GM04503 (cell line): ENCODE measurements at regions not wholly inside any gene's neighbourhood (a gene's known extent, or its start where the extent isn't known, plus 50 kb on each side); places are given as distances from the start of the nearest gene placed in this dataset.
"Not testable (repeated sequence)": the region's sequence is repeated elsewhere in the genome, so short reads cannot be mapped to it uniquely, and the experiment has no call there.

Experiments
- DNase-seq: peaks from one replicate; pipeline ENCODE4 v3.0.0-alpha.2; 2012; ENCODE audit warnings: low read depth

DNA sequence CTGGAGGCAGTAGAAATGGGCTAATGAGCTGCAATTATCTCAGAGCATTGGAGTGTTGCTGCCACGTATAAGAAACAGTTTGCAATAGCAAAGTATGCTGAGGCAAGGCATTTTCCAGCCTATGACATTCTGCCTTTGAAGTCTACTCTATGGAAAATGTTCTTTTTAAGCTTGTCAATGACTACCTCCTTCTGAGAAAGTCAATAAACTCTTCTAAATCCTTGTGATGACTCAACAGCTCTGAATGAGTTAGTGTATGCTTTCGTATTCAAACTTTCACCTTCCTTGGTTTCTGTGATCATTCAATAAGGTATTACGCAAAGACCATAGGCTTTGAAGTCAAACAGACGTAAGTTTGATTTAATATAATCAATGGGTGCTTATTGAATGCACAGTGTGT is 111.2 kb downstream of the CAPZA3 start:
- DNase-seq = no peak

DNA sequence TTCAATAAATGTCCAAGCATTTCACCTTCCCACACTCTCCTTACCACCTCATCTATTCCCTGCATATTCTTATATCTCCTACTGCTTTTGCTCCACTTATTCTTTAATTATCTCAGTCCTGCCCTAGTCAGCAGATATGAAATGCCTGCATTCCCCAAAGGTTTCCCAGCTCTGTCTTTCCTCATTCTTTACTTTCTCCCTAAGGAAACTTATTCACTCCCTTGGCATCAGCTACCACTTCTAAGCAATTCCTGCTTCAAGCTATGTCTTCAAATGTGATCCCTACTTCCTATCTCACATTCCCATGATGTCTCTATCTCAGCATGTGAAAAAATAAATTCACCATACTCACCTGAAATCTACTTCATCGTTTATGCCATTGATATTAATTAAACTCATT is 111.8 kb downstream of the CAPZA3 start:
- DNase-seq = no peak

DNA sequence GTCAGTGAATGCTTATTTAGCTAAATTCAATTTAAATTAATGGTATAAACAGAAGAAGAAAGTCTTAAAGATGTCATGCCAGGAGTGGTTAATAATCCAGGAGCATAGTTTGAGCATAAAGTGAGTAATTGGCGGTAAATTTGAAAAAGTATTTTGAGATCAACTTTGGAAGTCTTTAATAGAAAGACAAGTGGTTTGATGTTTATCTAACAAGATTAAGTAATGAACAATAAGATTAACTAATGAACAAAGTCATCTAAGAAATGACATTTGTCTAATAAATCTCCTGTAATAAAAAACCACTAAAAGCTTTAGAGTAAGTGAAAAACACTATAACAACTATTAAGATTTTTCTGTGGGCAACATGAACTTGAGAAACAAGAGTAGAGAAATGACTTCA is 112.8 kb downstream of the CAPZA3 start:
- no peak for DNase-seq

DNA sequence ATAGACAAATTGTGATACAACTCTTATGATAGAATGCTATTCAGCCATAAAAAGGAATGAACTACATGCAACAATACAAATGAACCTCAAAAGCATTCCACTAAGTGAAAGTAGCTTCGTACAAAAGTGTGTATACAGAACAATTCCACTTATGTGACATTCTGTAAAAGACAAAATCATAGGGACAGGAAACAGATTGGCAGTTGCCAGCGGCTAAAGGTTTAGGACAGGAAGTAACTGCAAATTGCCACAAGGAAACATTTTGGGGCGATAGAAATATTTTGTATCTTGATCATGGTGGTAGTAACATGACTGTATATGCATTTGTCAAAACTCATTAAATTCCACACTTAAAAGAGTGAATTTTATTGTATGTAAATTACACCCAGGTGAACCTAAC is 113.4 kb downstream of the CAPZA3 start:
- DNase-seq = no peak

DNA sequence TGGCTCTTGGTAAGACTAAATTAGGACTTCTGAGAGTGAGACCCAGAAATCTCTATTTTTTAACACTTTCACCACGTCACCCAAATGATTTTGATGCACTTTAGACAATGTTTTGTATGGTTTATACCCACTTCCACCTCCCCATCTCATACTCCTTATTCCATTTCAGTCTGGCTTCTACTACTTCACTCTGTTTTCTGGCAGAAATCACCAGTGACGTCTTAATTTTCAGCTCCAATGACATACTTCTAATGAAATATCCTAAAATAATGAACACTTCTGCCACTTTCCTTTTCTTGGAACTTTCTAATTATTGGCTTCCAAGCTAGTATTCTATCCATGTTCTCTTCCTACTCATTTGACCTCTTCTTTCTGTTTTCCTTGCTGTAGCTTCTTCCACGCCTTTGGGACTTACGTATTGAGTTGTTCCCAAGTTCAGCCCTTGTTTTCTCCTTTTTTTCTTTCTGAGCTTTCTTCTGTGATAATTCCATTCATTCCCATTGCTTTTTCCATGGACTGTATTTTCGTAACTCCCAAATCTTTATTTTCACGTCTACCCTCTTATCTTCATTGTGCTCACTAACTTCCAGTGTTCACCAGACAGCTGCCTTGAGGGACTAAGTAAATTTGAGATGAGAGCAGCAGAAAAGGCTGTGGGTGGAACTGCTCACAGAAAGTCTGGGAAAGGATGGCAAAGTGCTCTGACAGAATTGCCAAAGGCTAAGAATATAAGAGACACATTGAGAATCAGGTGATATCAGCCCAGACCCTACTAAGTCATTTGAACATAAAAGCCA is 115.8 kb downstream of the CAPZA3 start:
- DNase-seq = no peak

DNA sequence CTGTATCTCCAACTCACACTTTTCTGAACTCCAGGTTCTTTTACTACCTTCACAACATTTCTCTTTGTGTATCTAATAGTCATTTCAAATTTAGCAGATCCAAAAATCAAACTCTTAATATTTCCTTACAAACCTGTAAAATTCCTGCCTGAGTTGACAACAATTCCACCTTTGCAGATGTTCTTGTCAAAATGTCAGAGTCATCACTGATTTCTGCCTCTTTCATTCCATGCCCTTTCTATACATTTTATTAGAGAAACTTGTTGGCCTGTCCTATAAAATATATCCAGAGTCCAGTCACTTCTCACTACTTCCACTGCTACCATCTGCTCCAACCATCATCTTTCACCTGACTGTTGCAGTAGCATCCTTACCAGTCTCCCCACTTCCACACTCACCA is 119.7 kb downstream of the CAPZA3 start:
- no peak for DNase-seq

DNA sequence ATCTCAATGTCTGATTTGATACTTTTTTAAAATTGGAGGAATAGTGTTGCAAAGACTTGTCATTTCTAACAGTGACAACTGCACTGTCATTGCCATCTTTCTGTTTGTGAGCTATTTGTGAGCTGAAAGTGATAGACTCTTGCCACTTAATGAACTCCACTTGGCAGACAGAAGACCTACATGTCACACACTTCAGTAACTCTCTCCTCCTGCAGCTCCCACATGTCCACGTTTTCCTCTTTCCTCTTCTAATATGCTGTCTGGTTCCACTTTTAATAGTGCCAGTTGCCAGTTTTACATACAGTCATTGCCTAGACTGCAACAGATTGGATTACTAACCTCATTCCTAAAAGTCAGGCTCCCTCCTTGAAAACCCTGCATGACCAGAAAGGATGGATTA is 121.5 kb downstream of the CAPZA3 start:
- DNase-seq = no peak

DNA sequence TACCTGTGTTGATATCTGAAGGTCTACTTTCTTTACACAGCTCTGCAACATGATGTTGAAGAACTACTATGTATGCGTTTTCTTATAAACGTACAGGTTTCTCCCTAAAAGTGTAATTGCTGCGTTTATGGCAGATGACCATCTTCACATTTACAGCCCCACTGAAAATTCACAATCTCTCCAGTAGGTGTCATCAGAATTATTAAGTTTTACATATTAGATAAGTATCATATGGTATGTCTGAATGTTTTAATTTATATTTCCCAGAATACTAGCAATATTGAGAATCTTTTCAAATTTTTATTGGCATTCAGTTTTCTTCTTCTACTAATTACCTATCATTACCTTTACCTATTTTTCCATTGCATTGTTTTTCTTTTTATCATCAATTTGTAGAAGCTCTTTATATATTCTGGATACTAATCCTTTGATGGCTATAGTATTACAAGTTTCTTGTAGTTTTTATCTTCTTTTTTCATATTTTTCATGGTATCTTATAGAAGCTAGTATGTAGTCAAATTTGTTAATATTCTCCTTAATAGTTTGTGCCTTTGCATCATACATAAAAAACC is 123.5 kb downstream of the CAPZA3 start:
- no peak for DNase-seq

DNA sequence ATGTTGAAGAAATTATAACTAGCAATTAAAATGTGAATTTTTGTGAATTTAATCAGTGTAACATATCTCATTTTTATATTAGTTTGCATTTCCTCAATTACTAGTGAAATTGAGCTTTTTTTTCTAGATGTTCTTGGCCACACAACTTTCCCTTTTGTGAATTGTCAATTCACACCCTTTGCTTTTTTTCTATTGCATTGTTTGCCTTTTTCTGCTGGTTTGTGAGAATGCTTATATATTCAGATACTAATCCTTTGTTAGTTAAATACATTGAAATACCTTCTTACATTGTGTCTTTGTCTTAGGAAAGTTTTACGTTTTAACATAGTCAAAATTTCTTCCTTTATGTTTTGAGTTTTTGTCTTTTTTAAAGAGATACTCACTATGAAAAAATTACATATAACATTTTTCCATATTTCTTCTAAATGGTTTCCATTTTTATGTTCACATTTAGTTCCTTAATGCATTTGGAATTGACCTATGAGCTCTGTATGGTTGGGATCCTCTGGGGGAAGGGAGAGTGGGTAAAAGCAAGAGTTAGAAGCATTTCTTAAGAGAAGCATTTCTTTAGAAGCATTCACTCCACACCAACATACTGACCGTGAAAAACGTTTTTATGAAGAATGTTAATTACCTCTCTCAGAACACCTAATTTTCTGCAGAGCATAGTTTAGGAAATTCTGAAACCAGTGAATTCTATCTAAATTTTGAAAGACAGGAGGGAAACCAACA is 126.0 kb downstream of the CAPZA3 start:
- DNase-seq = no peak

DNA sequence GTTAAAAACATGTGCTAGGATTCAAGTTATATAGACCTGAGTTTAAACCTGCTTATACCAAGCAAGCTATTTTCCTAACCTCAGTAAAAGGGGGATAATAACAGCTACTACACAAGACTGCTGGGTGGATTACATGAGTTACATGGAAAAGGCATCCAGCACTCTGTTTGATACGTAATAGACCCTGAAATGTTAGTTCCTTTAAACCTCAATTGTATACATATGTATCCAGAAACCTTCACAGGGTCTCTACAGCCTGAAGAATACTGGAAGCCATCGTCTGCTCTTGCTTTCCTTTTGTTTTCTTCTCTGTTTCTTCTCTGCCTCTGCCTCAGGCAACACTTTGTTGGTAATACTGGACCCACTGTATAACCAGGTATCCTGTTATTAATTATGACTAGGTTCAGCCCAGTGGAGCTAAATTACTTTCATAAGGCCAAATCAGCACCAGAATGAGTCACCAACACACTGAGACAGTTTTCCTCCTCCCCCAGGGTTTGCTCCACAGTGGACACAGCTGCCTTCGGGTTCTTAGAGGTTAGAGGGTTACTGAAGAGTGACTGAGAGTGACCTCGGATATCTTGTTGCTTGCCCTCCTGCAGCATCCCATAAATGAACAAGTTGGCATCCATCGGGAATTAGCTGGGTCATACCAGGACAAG is 127.1 kb downstream of the CAPZA3 start:
- peak; percentile 58 for DNase-seq

DNA sequence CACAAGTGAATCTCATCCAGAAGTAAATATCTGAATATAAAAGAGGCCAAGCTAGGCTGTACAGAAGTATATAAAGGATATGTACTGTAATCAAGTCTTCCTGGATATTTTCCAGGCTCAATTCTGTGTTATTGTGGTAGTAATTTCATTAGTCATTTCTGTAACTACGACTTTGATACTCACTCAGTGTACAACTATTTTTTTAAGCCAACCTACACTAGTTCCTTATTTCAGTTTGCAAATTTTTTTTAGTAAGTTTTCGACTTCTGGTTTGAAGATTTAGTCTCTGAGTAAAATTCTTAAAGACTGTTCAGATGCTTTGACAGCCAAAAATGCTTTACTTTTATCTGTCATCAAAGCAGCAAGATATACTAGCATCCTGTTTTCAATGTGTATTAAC is 130.8 kb downstream of the CAPZA3 start:
- DNase-seq = no peak

DNA sequence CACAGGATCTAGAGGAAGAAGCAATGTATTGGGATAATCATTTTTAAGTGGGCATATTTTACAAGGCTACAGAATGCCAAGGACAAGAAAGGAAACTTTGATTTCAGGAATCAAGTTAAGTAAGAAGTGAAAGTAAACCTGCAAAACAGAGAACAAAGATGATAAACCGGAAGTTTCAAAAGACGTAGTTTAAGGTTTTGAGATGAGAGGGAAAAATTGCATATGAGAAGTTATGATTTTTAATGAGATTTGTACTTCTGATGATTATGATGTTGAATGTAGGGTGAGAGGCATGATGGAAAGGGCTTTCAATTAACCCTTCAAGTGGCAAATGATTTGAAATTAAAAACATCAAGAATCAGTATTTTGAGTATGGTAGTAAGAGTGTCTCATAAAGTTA is 134.9 kb downstream of the CAPZA3 start:
- no peak for DNase-seq

DNA sequence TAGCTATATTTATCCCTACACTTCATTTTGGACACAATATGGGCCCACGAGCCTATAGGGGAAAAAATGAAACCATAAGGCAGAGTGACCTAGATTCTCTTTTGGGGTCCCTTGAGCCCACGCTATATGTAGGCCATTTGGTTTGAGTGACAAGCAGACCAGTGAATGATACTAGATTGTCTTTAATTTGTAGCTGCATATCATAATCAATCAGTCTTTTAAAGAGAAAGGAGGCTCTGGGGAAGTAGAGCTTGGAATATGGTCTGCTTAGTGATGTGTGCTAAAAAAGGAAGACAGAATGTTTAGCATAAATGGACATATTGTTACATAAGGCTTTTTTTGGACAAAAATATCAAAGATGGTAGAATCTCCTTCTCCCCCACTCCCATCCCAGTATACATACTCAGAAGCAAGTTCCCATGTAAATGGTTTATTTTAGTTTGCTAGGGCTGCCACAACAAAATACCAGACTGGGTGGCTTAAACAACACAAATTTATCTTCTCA is 140.8 kb downstream of the CAPZA3 start:
- no peak for DNase-seq

DNA sequence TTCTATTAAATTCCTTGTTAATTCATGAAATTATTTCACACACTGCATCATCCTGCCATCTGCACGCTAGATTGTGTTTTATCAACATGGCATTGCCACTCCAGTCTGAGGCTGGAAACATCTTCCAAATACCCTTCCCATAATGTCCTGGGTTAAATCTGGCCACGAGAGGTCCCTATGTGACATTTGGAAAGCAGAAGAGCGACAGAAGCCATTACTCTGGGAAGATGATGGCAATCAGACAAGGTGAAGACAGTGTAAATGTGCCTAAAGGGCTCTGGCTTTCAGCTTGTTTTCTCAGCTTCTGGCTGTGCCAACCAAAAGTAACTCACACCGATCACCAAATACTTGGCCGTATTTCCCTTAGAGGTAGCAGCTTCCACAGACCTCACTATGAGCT is 144.8 kb downstream of the CAPZA3 start:
- no peak for DNase-seq

DNA sequence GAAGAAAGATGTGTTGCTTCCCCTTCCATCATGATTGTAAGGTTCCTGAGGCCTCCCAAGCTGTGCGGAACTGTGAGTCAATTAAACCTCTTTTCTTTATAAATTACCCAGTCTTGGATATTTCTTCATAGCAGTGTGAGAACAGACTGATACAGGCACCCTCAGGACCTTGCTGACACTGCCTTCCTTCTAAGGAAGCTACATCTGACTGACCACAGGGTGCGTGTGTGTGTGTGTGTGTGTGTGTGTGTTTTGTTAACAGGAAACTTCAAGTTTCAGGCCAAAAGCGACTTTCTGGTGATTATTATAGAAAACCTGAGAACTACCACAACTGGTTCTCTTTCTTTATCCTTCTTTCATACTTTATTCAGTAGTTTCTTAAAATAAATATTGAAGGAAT is 149.0 kb downstream of the CAPZA3 start:
- DNase-seq = no peak

DNA sequence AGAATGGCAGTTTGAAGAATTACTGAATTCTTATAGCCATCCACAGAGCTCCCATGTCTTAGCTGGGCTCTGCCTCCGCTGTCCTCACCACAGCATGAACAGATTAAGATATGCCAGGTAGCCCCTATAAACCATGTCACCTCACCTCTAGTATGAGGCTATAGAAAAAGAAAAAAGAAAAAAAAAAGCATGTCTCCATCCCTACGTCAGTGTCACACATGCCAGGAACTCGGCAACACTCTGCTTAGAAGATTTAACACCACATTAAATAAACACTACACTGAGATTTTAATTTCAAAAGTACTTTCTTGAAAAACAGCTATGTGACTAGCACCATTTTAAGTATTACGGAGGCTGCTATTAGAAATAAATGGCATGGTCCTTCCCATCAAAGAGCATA is 149.4 kb downstream of the CAPZA3 start:
- no peak for DNase-seq

DNA sequence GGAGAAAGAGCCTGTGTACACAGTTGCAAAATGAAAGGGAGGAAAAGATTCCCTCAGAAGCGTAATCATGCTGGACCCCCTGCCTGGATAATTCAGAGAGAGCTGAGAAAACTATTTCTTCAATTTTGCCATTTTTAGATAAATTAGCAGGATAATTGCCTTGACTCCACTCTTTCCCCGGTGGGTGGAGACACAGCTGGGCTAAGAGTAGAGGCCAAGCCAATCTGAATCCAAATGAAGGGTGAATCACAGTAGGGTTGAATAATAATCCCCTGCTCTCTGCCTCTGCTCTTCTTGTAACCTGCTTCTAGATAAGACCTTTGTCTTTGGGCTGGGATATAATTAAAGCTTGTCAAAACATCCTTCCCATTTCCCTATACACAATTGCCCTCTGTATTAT is 150.1 kb downstream of the CAPZA3 start:
- DNase-seq = no peak

DNA sequence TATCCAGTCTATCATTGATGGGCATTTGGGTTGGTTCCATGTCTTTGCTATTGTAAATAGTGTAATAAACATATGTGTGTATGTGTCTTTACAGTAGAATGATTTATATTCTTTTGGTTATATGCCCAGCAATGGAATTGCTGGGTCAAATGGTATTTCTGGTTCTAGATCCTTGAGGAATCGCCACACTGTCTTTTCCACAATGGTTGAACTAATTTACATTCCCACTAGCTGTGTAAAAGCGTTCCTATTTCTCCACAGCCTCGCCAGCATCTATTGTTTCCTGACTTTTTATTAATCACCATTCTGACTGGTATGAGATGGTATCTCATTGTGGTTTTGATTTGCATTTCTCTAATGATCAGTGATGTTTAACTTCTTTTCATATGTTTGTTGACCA is 152.7 kb downstream of the CAPZA3 start:
- not testable (repeated sequence) for DNase-seq

DNA sequence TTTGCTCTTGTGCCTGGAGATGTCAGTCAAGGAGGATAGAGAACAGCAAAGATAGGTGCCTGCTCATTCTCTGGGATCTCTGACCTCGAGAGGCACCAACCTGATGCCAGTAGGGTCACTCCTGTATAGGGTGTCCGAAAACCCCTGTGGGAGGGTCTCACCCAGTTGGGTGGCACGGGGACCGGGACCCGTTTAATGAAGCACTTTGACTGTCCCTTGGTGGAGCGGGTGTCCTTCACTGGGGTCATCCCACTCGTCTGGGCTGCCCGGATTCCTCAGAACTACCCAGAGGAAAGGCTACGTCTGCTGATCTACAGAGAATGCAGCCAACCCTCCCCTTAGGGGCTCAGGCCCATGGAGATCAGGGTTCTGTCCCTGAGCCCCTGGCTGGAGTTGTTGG is 157.6 kb downstream of the CAPZA3 start:
- no peak for DNase-seq

DNA sequence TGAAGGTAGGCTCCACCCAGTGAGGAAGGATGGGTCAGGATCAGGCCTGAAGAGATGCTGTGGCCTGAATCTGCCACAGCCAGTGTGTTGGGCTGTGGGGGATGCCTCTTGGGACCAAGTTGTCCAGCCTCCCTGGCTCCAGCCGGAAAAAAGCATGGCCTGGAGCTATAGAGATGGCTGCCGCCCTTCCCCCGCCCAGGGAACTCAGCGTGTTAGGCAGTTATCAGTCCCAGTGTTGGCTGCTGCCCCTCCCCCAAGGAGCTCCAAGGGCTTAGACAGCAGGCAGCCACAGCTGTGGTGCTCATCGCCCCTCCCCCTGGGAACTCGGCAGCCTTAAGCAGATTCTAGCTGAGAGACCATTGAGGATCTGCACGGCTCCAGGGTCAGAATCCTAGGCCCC is 158.0 kb downstream of the CAPZA3 start:
- no peak for DNase-seq

DNA sequence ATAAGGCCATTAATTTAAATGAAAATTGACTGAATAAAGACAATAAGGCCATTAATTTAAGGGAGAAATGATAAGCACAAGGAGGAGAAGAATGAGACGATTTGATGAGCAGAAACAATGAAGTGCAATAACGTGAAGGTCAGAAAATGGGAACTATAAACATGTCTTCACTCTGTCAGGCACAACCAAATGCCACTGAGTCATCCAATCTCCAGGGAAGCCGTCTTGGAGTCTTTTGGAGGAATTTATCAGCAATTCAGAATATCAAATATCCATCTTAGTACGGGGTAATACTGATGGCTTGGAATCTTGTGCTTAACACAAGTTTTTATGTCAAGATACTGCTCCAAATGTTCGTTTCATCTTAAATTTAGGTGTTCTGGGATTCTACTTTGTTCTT is 159.9 kb downstream of the CAPZA3 start:
- DNase-seq = no peak

DNA sequence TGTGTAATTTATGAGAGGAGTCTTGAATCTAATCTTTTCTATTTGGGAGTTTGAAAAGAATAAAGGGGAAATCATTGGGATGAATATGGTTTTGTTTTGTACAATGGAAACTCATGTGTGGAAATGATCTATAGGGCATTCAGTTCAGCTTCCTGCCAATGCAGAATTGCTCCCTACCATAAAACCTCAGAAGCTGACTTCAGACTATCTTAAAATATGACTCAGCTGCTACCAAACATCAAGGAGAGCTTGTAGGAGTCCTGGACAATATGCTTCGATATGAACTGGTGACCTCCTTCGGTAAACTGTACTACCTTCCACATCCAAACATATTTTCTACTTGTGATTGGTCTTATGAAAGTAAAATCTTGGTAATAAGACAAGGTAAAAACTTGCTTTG is 160.6 kb downstream of the CAPZA3 start:
- no peak for DNase-seq

DNA sequence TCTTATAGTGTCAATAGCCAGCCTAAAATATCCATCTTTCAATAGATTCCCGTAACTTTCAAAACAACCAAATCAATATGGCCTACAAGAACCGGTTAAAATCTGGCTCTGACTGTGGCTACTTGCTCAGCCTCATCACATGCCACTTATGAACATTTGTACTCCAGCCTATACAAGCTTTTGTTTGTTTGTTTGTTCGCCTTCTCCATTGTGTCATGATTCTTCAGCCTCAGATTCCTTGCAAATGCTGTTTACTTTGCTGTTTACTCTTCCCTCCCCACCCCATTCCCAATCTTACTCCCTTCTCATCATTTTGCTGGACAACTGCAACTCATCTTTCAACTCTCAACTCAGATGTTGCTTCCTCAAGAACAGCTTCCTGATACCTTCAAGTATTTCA is 161.2 kb downstream of the CAPZA3 start:
- DNase-seq = no peak
